PC-9 (cell line): ENCODE measurements at regions not wholly inside any gene's neighbourhood (a gene's known extent, or its start where the extent isn't known, plus 50 kb on each side); places are given as distances from the start of the nearest gene placed in this dataset.

Experiments
- EZH2 ChIP-seq: fragments of 200-600 bp; sonication (generic); IDR thresholded peaks from 2 replicates; pipeline ENCODE4 v1.8.0; 2017; ENCODE audit warnings: antibody characterized with exemption, low read depth
- TF ChIP-seq, protein P1 (sequence below): fragments of 200-600 bp; sonication (generic); conservative IDR thresholded peaks from 2 replicates; pipeline ENCODE4 v1.6.1; 2017; ENCODE audit warnings: mixed run types, antibody characterized with exemption, mild to moderate bottlenecking, moderate library complexity

DNA sequence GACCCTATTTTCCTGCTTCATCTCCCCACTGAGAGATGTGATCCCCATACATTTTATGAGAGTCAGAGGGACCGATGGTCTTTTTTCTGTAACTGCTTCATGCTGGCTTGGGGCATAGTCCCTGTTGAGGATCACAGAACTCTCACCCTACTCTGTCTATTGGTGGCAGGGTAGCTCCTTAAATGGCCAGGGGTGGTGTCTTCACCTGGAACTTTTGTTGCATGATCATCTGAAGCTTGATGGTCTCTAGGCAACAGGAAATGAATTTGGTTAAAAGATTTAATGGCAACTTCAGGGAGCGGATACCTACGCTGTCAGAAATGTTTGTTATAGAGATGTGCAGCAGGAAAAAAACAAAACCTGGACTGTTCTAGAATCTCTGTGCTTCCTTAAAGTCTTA, 87.0 kb upstream of the GLIS3 start:
- TF ChIP-seq, protein P1, sequence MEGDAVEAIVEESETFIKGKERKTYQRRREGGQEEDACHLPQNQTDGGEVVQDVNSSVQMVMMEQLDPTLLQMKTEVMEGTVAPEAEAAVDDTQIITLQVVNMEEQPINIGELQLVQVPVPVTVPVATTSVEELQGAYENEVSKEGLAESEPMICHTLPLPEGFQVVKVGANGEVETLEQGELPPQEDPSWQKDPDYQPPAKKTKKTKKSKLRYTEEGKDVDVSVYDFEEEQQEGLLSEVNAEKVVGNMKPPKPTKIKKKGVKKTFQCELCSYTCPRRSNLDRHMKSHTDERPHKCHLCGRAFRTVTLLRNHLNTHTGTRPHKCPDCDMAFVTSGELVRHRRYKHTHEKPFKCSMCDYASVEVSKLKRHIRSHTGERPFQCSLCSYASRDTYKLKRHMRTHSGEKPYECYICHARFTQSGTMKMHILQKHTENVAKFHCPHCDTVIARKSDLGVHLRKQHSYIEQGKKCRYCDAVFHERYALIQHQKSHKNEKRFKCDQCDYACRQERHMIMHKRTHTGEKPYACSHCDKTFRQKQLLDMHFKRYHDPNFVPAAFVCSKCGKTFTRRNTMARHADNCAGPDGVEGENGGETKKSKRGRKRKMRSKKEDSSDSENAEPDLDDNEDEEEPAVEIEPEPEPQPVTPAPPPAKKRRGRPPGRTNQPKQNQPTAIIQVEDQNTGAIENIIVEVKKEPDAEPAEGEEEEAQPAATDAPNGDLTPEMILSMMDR: no peak; the same call in 1 of the 2 replicates
- no peak for TF ChIP-seq EZH2
